ENCODE measurements at regions not wholly inside any gene's neighbourhood (a gene's known extent, or its start where the extent isn't known, plus 50 kb on each side); places are given as distances from the start of the nearest gene placed in this dataset.
A peak's percentile ranks its signal among the peaks of the same experiment; 100 is the strongest.

DNA sequence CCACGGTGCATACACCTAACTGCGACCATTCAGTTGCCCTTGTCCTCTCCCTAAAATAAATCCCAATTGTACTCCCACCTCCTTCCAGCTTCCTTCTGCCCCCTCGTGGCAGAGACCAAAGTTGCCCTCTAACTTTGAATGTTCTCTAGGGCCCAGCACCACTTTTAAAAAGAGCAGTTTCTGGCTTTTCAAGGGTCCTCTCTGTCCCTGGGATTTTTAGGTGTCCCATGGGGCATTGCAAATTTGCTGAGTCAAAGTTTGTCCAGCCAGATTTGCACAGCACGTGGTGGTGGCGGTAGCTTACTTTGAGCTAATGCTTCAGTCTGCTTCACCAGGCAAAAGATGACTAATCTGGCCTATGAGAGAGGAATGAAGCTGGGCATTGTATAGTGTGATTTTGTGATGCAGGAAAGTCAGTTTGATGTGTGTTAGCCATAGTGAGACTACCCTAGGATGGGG, 100.2 kb downstream of the PERP start:
- Histone ChIP-seq H3K4me1 (no peaks in the 10 kb centered on the region), H3K4me3 (no peak overlapping the region), H3K27ac (no peak overlapping the region), H3K27me3 (no peaks in the 10 kb centered on the region), H3K36me3 (no peaks in the 10 kb centered on the region), H3K9me3 (no peaks in the 10 kb centered on the region)
- WGBS, 2 donors (ENCODE audit: low coverage in 1 of 2): 18 to 36% methylated on average over 3 to 5 of the region's 5 CpGs
- TF ChIP-seq, protein P1, sequence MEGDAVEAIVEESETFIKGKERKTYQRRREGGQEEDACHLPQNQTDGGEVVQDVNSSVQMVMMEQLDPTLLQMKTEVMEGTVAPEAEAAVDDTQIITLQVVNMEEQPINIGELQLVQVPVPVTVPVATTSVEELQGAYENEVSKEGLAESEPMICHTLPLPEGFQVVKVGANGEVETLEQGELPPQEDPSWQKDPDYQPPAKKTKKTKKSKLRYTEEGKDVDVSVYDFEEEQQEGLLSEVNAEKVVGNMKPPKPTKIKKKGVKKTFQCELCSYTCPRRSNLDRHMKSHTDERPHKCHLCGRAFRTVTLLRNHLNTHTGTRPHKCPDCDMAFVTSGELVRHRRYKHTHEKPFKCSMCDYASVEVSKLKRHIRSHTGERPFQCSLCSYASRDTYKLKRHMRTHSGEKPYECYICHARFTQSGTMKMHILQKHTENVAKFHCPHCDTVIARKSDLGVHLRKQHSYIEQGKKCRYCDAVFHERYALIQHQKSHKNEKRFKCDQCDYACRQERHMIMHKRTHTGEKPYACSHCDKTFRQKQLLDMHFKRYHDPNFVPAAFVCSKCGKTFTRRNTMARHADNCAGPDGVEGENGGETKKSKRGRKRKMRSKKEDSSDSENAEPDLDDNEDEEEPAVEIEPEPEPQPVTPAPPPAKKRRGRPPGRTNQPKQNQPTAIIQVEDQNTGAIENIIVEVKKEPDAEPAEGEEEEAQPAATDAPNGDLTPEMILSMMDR (IDR thresholded peaks at IDR 0.05): peak; percentile 10 to 63 (median 26)
- no peak for TF ChIP-seq POLR2AphosphoS5 (IDR thresholded peaks at IDR 0.05)
- ATAC-seq: no peak

DNA sequence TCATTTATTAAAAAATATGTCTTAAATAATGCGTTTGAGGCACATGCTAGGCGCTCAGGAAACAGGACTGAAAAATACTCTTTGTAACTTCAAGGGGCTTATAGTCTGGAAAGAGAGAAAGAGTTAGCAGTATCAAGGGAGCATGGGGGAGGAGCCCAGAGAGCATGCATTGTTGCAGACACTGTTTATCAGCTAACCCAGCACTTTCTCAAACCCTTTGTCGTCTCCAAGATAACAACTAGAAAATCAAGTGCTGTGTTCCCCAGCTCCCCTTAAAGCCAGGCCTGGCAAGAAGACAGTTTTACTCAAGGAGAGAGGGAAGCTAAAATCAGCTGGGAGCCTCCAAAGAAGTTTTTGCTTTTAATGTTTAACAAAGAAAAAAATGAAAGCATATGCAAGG, 98.4 kb downstream of the PERP start:
- TF ChIP-seq, protein P1 (IDR thresholded peaks at IDR 0.05): no peak
- TF ChIP-seq EP300 (IDR thresholded peaks at IDR 0.05): no peak
- no peak for TF ChIP-seq POLR2A (IDR thresholded peaks at IDR 0.05)
- TF ChIP-seq POLR2AphosphoS5 (IDR thresholded peaks at IDR 0.05): no peak
- no peak for ATAC-seq
- Histone ChIP-seq H3K4me3 (no peak overlapping the region), H3K36me3 (no peaks in the 10 kb centered on the region), H3K4me1 (no peaks in the 10 kb centered on the region), H3K27me3 (no peaks in the 10 kb centered on the region), H3K27ac (no peak overlapping the region), H3K9me3 (no peaks in the 10 kb centered on the region)
- WGBS, 2 donors (ENCODE audit: low coverage in 1 of 2): 33 to 80% methylated on average over 1 to 3 of the region's 3 CpGs

DNA sequence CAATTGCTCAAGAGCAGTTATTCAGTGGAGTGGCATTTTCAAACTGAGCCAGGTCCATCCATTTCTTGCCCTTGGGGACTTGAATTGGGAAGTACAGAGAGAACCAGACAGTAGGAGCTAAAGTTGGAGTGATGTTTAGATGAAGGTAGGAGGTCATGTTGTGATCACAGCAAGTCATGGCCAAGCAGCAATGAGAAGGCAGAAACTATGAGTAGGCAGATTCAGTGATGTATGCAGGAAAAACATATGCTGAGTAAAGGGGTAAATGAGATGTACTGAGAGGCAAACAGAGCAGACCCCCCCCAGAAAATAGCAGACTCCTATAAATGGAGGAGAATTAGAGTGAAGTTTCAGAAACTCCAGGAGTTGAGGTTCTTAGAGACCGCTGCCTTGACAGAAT, 95.8 kb downstream of the PERP start:
- Histone ChIP-seq H3K4me3 (no peak overlapping the region), H3K36me3 (no peaks in the 10 kb centered on the region), H3K9me3 (no peaks in the 10 kb centered on the region), H3K4me1 (no peaks in the 10 kb centered on the region), H3K27me3 (no peaks in the 10 kb centered on the region), H3K27ac (no peak overlapping the region)
- 100% methylated on average over 1 of the region's 1 CpG; no CpG with 5 or more reads in 1 of the 2 donors for WGBS, 2 donors (ENCODE audit: low coverage in 1 of 2)
- ATAC-seq: no peak
- TF ChIP-seq POLR2A (IDR thresholded peaks at IDR 0.05): no peak

DNA sequence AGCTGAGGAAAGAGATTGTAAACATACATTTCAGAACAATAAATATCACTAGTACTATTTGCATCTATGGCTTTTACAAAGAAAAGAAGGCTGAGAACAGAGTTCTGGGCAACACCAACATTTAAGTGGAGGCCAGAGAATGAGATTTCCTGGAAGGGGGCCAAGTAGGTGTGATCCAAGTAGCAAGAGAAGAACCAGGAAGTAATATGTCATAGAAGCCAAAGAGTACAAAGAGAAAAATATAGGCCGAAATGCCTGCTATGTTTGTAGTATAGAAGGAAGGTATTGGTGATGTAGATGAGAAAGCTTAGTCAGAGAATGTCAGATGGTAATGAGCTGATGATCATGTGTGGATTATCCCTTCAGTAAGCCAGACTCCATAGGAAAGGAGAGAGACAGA, 94.5 kb downstream of the PERP start:
- H3K4me3 ChIP-seq: no peak overlapping the region
- no peaks in the 10 kb centered on the region for H3K36me3 ChIP-seq
- TF ChIP-seq EP300 (IDR thresholded peaks at IDR 0.05) (no peak), POLR2AphosphoS5 (IDR thresholded peaks at IDR 0.05) (no peak), POLR2A (IDR thresholded peaks at IDR 0.05) (no peak)
- TF ChIP-seq, protein P1 (IDR thresholded peaks at IDR 0.05): no peak
- WGBS, 2 donors (ENCODE audit: low coverage in 1 of 2): 100% methylated on average over 1 of the region's 1 CpG
- H3K9me3 ChIP-seq: no peaks in the 10 kb centered on the region
- H3K4me1 ChIP-seq: no peaks in the 10 kb centered on the region
- H3K27me3 ChIP-seq: no peaks in the 10 kb centered on the region
- no peak for ATAC-seq
- no peak overlapping the region for H3K27ac ChIP-seq

DNA sequence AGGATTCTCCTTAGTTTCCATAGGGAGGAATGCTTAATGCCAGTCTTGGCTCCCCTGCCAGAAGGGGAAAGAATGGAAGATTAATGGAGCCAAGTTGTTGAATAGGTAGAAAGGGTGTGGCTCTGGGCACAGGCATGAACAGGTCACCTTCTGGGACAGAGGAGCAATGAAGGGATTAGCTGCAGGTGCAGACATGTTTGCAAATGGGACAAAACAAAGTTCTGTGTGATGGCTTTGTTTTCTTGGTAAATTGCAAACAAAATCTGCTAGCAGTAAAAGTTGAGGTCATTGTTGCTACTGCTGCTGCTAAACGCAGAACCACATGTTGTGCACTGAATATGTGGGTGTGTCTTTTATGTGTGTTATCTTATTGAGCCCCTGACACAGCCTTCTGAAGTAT, 93.3 kb downstream of the PERP start:
- TF ChIP-seq, protein P1 (IDR thresholded peaks at IDR 0.05): no peak
- Histone ChIP-seq H3K27ac (no peak overlapping the region), H3K36me3 (no peaks in the 10 kb centered on the region), H3K4me1 (no peaks in the 10 kb centered on the region), H3K27me3 (no peaks in the 10 kb centered on the region), H3K9me3 (no peaks in the 10 kb centered on the region), H3K4me3 (no peak overlapping the region)
- ATAC-seq: no peak
- WGBS, 2 donors (ENCODE audit: low coverage in 1 of 2): 56 to 58% methylated on average over 1 of the region's 1 CpG
